Renal cortex interstitium (tissue), 11 donors: ENCODE measurements at regions not wholly inside any gene's neighbourhood (a gene's known extent, or its start where the extent isn't known, plus 50 kb on each side); places are given as distances from the start of the nearest gene placed in this dataset.

Experiments used
- DNase-seq, 11 donors: peaks; one replicate each; pipeline ENCODE4 v3.0.0-alpha.2; 2013; ENCODE audit warnings: low read depth in 9 of 11, low spot score in 4 of 11; ENCODE audit errors: extremely low read depth in 1 of 11

GRCh38 chr2:18641823-18642222 is 52.5 kb upstream of the NT5C1B start:
- no peak for DNase-seq

- no peak for DNase-seq
Observed at GRCh38 chr2:18639756-18640453, 50.5 kb upstream of the NT5C1B start.
